OCI-LY1 (cell line): ENCODE measurements at regions not wholly inside any gene's neighbourhood (a gene's known extent, or its start where the extent isn't known, plus 50 kb on each side); places are given as distances from the start of the nearest gene placed in this dataset.

ENCODE experiments used
- H2AFZ ChIP-seq: fragments of 200-600 bp; sonication (generic), shearing (Covaris generic); 2 replicates; pipeline ENCODE4 v1.6.0; 2014; ENCODE audit warnings: antibody characterized with exemption, mild to moderate bottlenecking, low read length
- H3F3A ChIP-seq: fragments of 200-600 bp; sonication (generic), shearing (Covaris generic); 2 replicates; pipeline ENCODE4 v1.6.0; 2014; ENCODE audit warnings: mild to moderate bottlenecking, antibody characterized with exemption, low read length, moderate library complexity; ENCODE audit not compliant: insufficient read depth
- H3K27ac ChIP-seq: fragments of 200-600 bp; sonication (generic); 2 replicates; pipeline ENCODE4 v1.5.1; 2014; ENCODE audit warnings: low read length, mixed run types, mild to moderate bottlenecking, low read depth; ENCODE audit not compliant: poor library complexity, severe bottlenecking
- H3K27me3 ChIP-seq: fragments of 200-600 bp; sonication (generic); 2 replicates; pipeline ENCODE4 v1.6.0; 2014; ENCODE audit warnings: antibody characterized with exemption, mild to moderate bottlenecking, low read length, moderate library complexity; ENCODE audit not compliant: insufficient read depth
- H3K36me3 ChIP-seq: fragments of 200-600 bp; sonication (generic); 2 replicates; pipeline ENCODE4 v1.6.1; 2014; ENCODE audit warnings: mild to moderate bottlenecking, antibody characterized with exemption, low read length, moderate library complexity, mixed read lengths; ENCODE audit not compliant: insufficient read depth
- H3K4me1 ChIP-seq: fragments of 200-600 bp; sonication (generic); 2 replicates; pipeline ENCODE4 v1.5.1; 2014; ENCODE audit warnings: mild to moderate bottlenecking, low read length, moderate library complexity; ENCODE audit not compliant: insufficient read depth, severe bottlenecking
- H3K4me2 ChIP-seq: fragments of 200-600 bp; sonication (generic), shearing (Covaris generic); 2 replicates; pipeline ENCODE4 v1.6.1; 2014; ENCODE audit warnings: low read length
- H3K4me3 ChIP-seq: fragments of 200-600 bp; sonication (generic); 2 replicates; pipeline ENCODE4 v1.5.1; 2014; ENCODE audit warnings: low read length, low read depth, mild to moderate bottlenecking, mixed read lengths; ENCODE audit not compliant: poor library complexity, severe bottlenecking
- H3K79me2 ChIP-seq: fragments of 200-600 bp; shearing (Covaris generic); 2 replicates; pipeline ENCODE4 v1.6.1; 2016; ENCODE audit warnings: mixed run types, low read length, mixed read lengths; ENCODE audit not compliant: insufficient read depth
- H3K9ac ChIP-seq: fragments of 200-600 bp; sonication (generic), shearing (Covaris generic); 2 replicates; pipeline ENCODE4 v1.6.1; 2014; ENCODE audit warnings: mild to moderate bottlenecking, low read length, mixed read lengths
- H3K9me2 ChIP-seq: fragments of 200-600 bp; sonication (generic), shearing (Covaris generic); 2 replicates; pipeline ENCODE4 v1.6.1; 2014; ENCODE audit warnings: low read depth, mild to moderate bottlenecking, low read length, mixed read lengths
- H3K9me3 ChIP-seq: fragments of 200-600 bp; shearing (Covaris generic); 2 replicates; pipeline ENCODE4 v1.6.1; 2014; ENCODE audit warnings: low read length, mixed read lengths
- H4K20me1 ChIP-seq: fragments of 200-600 bp; sonication (generic), shearing (Covaris generic); 2 replicates; pipeline ENCODE4 v1.6.0; 2016; ENCODE audit warnings: mild to moderate bottlenecking, low read length; ENCODE audit not compliant: insufficient read depth
- CTCF ChIP-seq: fragments of 200-600 bp; sonication (generic), shearing (Covaris generic); IDR thresholded peaks from 2 replicates; pipeline ENCODE4 v1.5.1; 2017; ENCODE audit warnings: mild to moderate bottlenecking, antibody characterized with exemption, low read length, moderate library complexity, mixed read lengths
- EZH2 ChIP-seq: fragments of 200-600 bp; sonication (generic), shearing (Covaris generic); IDR thresholded peaks from 2 replicates; pipeline ENCODE4 v1.8.0; 2017; ENCODE audit warnings: borderline replicate concordance, mixed run types, mild to moderate bottlenecking, antibody characterized with exemption, low read length, moderate library complexity, mixed read lengths

- no peaks in the 10 kb centered on the region for H4K20me1 ChIP-seq
- no peaks in the 10 kb centered on the region for H3K9me2 ChIP-seq
- H3K27me3 ChIP-seq = no peaks in the 10 kb centered on the region
- no peak overlapping the region for H3K4me3 ChIP-seq
- H3K9me3 ChIP-seq = no peaks in the 10 kb centered on the region
- no peaks in the 10 kb centered on the region for H3F3A ChIP-seq
- H3K79me2 ChIP-seq = no peaks in the 10 kb centered on the region
- H3K9ac ChIP-seq = no peak overlapping the region
- no peak overlapping the region for H3K4me2 ChIP-seq
- H3K36me3 ChIP-seq = no peaks in the 10 kb centered on the region
- H3K4me1 ChIP-seq = no peaks in the 10 kb centered on the region
- no peak overlapping the region for H2AFZ ChIP-seq
- no peak overlapping the region for H3K27ac ChIP-seq
- TF ChIP-seq EZH2 (no peak), CTCF (no peak)
Observed at GRCh38 chr21:25398630-25399029, 208.7 kb downstream of the MRPL39 start.

- H3K4me3 ChIP-seq = no peak overlapping the region
- H3K27ac ChIP-seq = no peak overlapping the region
Observed at GRCh38 chr21:25396135-25396711, 211.1 kb downstream of the MRPL39 start.

GRCh38 chr21:25391777-25392176 lies 215.5 kb downstream of the MRPL39 start:
- no peaks in the 10 kb centered on the region for H3K9me2 ChIP-seq
- no peaks in the 10 kb centered on the region for H3K4me1 ChIP-seq
- no peak overlapping the region for H3K9ac ChIP-seq
- H3K4me3 ChIP-seq = no peak overlapping the region
- no peak for TF ChIP-seq EZH2
- TF ChIP-seq CTCF = no peak
- H4K20me1 ChIP-seq = no peaks in the 10 kb centered on the region
- H2AFZ ChIP-seq = no peak overlapping the region
- no peaks in the 10 kb centered on the region for H3K9me3 ChIP-seq
- no peak overlapping the region for H3K27ac ChIP-seq
- H3F3A ChIP-seq = no peaks in the 10 kb centered on the region
- no peaks in the 10 kb centered on the region for H3K79me2 ChIP-seq
- no peak overlapping the region for H3K4me2 ChIP-seq
- H3K36me3 ChIP-seq = no peaks in the 10 kb centered on the region
- no peaks in the 10 kb centered on the region for H3K27me3 ChIP-seq

More at GRCh38 chr21:25396135-25396711, 211.1 kb downstream of the MRPL39 start:
- no peak for TF ChIP-seq CTCF
- TF ChIP-seq EZH2 = no peak
- H4K20me1 ChIP-seq = no peaks in the 10 kb centered on the region
- no peak overlapping the region for H3K9ac ChIP-seq
- no peak overlapping the region for H2AFZ ChIP-seq
- H3K27me3 ChIP-seq = no peaks in the 10 kb centered on the region
- no peaks in the 10 kb centered on the region for H3F3A ChIP-seq
- H3K36me3 ChIP-seq = no peaks in the 10 kb centered on the region
- H3K4me1 ChIP-seq = no peaks in the 10 kb centered on the region
- H3K9me3 ChIP-seq = no peaks in the 10 kb centered on the region
- no peak overlapping the region for H3K4me2 ChIP-seq
- no peaks in the 10 kb centered on the region for H3K9me2 ChIP-seq
- H3K79me2 ChIP-seq = no peaks in the 10 kb centered on the region
